ENCODE measurements at regions not wholly inside any gene's neighbourhood (a gene's known extent, or its start where the extent isn't known, plus 50 kb on each side); places are given as distances from the start of the nearest gene placed in this dataset.

GRCh38 chr7:34406848-34407530, 251.0 kb upstream of the NPSR1 start:
- TF ChIP-seq USF1 (IDR thresholded peaks at IDR 0.05), result no peak
- no peak for TF ChIP-seq TEAD4 (IDR thresholded peaks at IDR 0.05)
- no peak for TF ChIP-seq NFIC (IDR thresholded peaks at IDR 0.05)
- no peak for TF ChIP-seq CREB1 (IDR thresholded peaks at IDR 0.05; ENCODE audit: low read depth)
- no peak for TF ChIP-seq MAX (IDR thresholded peaks at IDR 0.05)
- TF ChIP-seq ZBTB7A (IDR thresholded peaks at IDR 0.05; ENCODE audit: low read depth), result no peak
- TF ChIP-seq YY1 (IDR thresholded peaks at IDR 0.05; ENCODE audit: low read depth), result no peak
- TF ChIP-seq FOXM1 (IDR thresholded peaks at IDR 0.05; ENCODE audit: borderline replicate concordance, low read depth), result no peak
- TF ChIP-seq RAD21 (IDR thresholded peaks at IDR 0.05; ENCODE audit: low read depth), result no peak
- TF ChIP-seq CEBPB (IDR thresholded peaks at IDR 0.05), result no peak
- TF ChIP-seq TCF12 (IDR thresholded peaks at IDR 0.05; ENCODE audit: low read depth), result no peak
- no peak for TF ChIP-seq EGR1 (IDR thresholded peaks at IDR 0.05)
- TF ChIP-seq REST (IDR thresholded peaks at IDR 0.05; ENCODE audit: low read depth), result no peak
- no peak for TF ChIP-seq TAF1 (IDR thresholded peaks at IDR 0.05; ENCODE audit: low read depth)
- no peak for TF ChIP-seq EP300 (IDR thresholded peaks at IDR 0.05; ENCODE audit: borderline replicate concordance)

- TF ChIP-seq RAD21 (IDR thresholded peaks at IDR 0.05; ENCODE audit: low read depth), result no peak
- no peak for TF ChIP-seq NFIC (IDR thresholded peaks at IDR 0.05)
- TF ChIP-seq YY1 (IDR thresholded peaks at IDR 0.05; ENCODE audit: low read depth), result no peak
- TF ChIP-seq CREB1 (IDR thresholded peaks at IDR 0.05; ENCODE audit: low read depth), result no peak
- no peak for TF ChIP-seq TAF1 (IDR thresholded peaks at IDR 0.05; ENCODE audit: low read depth)
- TF ChIP-seq USF1 (IDR thresholded peaks at IDR 0.05), result no peak
- TF ChIP-seq MAX (IDR thresholded peaks at IDR 0.05), result no peak
- no peak for TF ChIP-seq TCF12 (IDR thresholded peaks at IDR 0.05; ENCODE audit: low read depth)
- TF ChIP-seq CEBPB (IDR thresholded peaks at IDR 0.05), result no peak
- no peak for TF ChIP-seq EGR1 (IDR thresholded peaks at IDR 0.05)
- TF ChIP-seq FOXM1 (IDR thresholded peaks at IDR 0.05; ENCODE audit: borderline replicate concordance, low read depth), result no peak
These were observed 250.4 kb upstream of the NPSR1 start for GRCh38 chr7:34407586-34407985.

- TF ChIP-seq MAX (IDR thresholded peaks at IDR 0.05) (no peak), RAD21 (IDR thresholded peaks at IDR 0.05; ENCODE audit: low read depth) (no peak), NFIC (IDR thresholded peaks at IDR 0.05) (no peak), EP300 (IDR thresholded peaks at IDR 0.05; ENCODE audit: borderline replicate concordance) (no peak), EGR1 (IDR thresholded peaks at IDR 0.05) (no peak), REST (IDR thresholded peaks at IDR 0.05; ENCODE audit: low read depth) (no peak), FOXM1 (IDR thresholded peaks at IDR 0.05; ENCODE audit: borderline replicate concordance, low read depth) (no peak), YY1 (IDR thresholded peaks at IDR 0.05; ENCODE audit: low read depth) (no peak), TEAD4 (IDR thresholded peaks at IDR 0.05) (no peak), USF1 (IDR thresholded peaks at IDR 0.05) (no peak), CREB1 (IDR thresholded peaks at IDR 0.05; ENCODE audit: low read depth) (no peak)
These were observed 240.2 kb upstream of the NPSR1 start for GRCh38 chr7:34417781-34418180.

GRCh38 chr7:34421526-34421925, 236.5 kb upstream of the NPSR1 start:
- TF ChIP-seq REST (IDR thresholded peaks at IDR 0.05; ENCODE audit: low read depth) (no peak), CREB1 (IDR thresholded peaks at IDR 0.05; ENCODE audit: low read depth) (no peak), TAF1 (IDR thresholded peaks at IDR 0.05; ENCODE audit: low read depth) (no peak), TCF12 (IDR thresholded peaks at IDR 0.05; ENCODE audit: low read depth) (no peak), YY1 (IDR thresholded peaks at IDR 0.05; ENCODE audit: low read depth) (no peak), TEAD4 (IDR thresholded peaks at IDR 0.05) (no peak), MAX (IDR thresholded peaks at IDR 0.05) (no peak), USF1 (IDR thresholded peaks at IDR 0.05) (no peak), ZBTB7A (IDR thresholded peaks at IDR 0.05; ENCODE audit: low read depth) (no peak)
